PC-9 (cell line): ENCODE measurements at regions not wholly inside any gene's neighbourhood (a gene's known extent, or its start where the extent isn't known, plus 50 kb on each side); places are given as distances from the start of the nearest gene placed in this dataset.

Experiments used
- BruUV-seq: library from RNA; stranded (reverse); fragments of 400-500 nt; replicated peaks from 2 replicates; lab custom pipeline; 2021; lab: Mats Ljungman, UMichigan
- CTCF ChIA-PET: fragments of 300-600 bp; sonication (Branson Sonifier 250); formaldehyde crosslinking; loops from one replicate; lab custom pipeline; 2022; ENCODE audit warnings: antibody characterized with exemption; lab: Charles Lee
- POLR2A ChIA-PET: fragments of 300-600 bp; sonication (Branson Sonifier 250); formaldehyde crosslinking; loops from one replicate; lab custom pipeline; 2022; ENCODE audit warnings: antibody characterized with exemption; ENCODE audit not compliant: unreplicated experiment; lab: Charles Lee
- DNase-seq, 2 experiments: peaks; one replicate each; pipeline versions ENCODE4 v3.0.0 to v3.0.0-alpha.2; 2015 to 2022; ENCODE audit warnings: mixed read lengths in 1 of 2
- H2AFZ ChIP-seq: fragments of 200-600 bp; sonication (generic); 2 replicates; pipeline ENCODE4 v1.8.1; 2017; ENCODE audit warnings: antibody characterized with exemption
- H3F3A ChIP-seq: fragments of 200-600 bp; sonication (generic); 2 replicates; pipeline ENCODE4 v1.8.1; 2017; ENCODE audit warnings: antibody characterized with exemption, mild to moderate bottlenecking, low read depth; ENCODE audit not compliant: insufficient read depth
- H3K27ac ChIP-seq: fragments of 200-600 bp; sonication (generic); 2 replicates; pipeline ENCODE4 v1.6.1; 2016; ENCODE audit warnings: mixed run types
- H3K27me3 ChIP-seq: fragments of 200-600 bp; sonication (generic); 2 replicates; pipeline ENCODE4 v1.6.1; 2016; ENCODE audit warnings: low read depth, mixed run types; ENCODE audit not compliant: insufficient read depth
- H3K36me3 ChIP-seq: fragments of 200-600 bp; sonication (generic); 2 replicates; pipeline ENCODE4 v1.6.1; 2016; ENCODE audit warnings: low read depth, mixed run types
- H3K4me1 ChIP-seq: fragments of 200-600 bp; sonication (generic); replicated peaks from 2 replicates; pipeline ENCODE4 v1.6.1; 2016; ENCODE audit warnings: mixed run types; ENCODE audit not compliant: insufficient read depth
- H3K4me2 ChIP-seq: fragments of 200-600 bp; sonication (generic); 2 replicates; pipeline ENCODE4 v1.6.1; 2017; ENCODE audit warnings: mixed run types
- H3K4me3 ChIP-seq: fragments of 200-600 bp; sonication (generic); 2 replicates; pipeline ENCODE4 v1.6.1; 2016; ENCODE audit warnings: mixed run types
- H3K79me2 ChIP-seq: fragments of 200-600 bp; sonication (generic); 2 replicates; pipeline ENCODE4 v1.6.1; 2017; ENCODE audit warnings: low read depth, mixed run types
- H3K9me2 ChIP-seq: fragments of 200-600 bp; sonication (generic); 2 replicates; pipeline ENCODE4 v1.8.1; 2017; ENCODE audit warnings: mild to moderate bottlenecking; ENCODE audit not compliant: insufficient read depth
- H3K9me3 ChIP-seq: fragments of 200-600 bp; sonication (generic); 2 replicates; pipeline ENCODE4 v1.8.1; 2016; ENCODE audit warnings: low read depth; ENCODE audit not compliant: insufficient read depth
- H4K20me1 ChIP-seq: fragments of 200-600 bp; sonication (generic); 2 replicates; pipeline ENCODE4 v1.8.1; 2017; ENCODE audit not compliant: insufficient read depth
- CTCF ChIP-seq: fragments of 200-600 bp; sonication (generic); conservative IDR thresholded peaks from 2 replicates; pipeline ENCODE4 v1.6.1; 2017; ENCODE audit warnings: mixed run types, antibody characterized with exemption, mild to moderate bottlenecking, moderate library complexity
- EZH2 ChIP-seq: fragments of 200-600 bp; sonication (generic); IDR thresholded peaks from 2 replicates; pipeline ENCODE4 v1.8.0; 2017; ENCODE audit warnings: antibody characterized with exemption, low read depth
- intact Hi-C: fragments of 100-400 bp; cut with micrococcal nuclease; formaldehyde crosslinking; loops from one replicate; pipeline ENCODE4 v1.10.0; 2022; ENCODE audit not compliant: unreplicated experiment

GRCh38 chr6:21958428-21958827, 338.4 kb downstream of the PRL start:
- H4K20me1 ChIP-seq: no peaks in the 10 kb centered on the region
- H3K4me1 ChIP-seq: no peaks in the 10 kb centered on the region
- no peak for DNase-seq
- H3F3A ChIP-seq: no peaks in the 10 kb centered on the region
- no peak overlapping the region for H3K27ac ChIP-seq
- H3K9me2 ChIP-seq: no peaks in the 10 kb centered on the region
- H3K79me2 ChIP-seq: no peaks in the 10 kb centered on the region
- H3K4me3 ChIP-seq: no peak overlapping the region
- intact Hi-C loops: no loop called here
- H3K27me3 ChIP-seq: no peaks in the 10 kb centered on the region
- POLR2A ChIA-PET: interaction anchor here (0.6 to 0.7 kb wide), 2 partner anchors 22 to 237 kb away, joined by 7 to 11 read pairs; no protein-coding TSS in a partner anchor
- CTCF ChIA-PET: no interaction called here
- TF ChIP-seq EZH2: no peak
- no peak for TF ChIP-seq CTCF
- H3K36me3 ChIP-seq: no peaks in the 10 kb centered on the region
- no peaks in the 10 kb centered on the region for H3K9me3 ChIP-seq
- no peak overlapping the region for H2AFZ ChIP-seq
- no peak overlapping the region for H3K4me2 ChIP-seq
- no TSS peak for BruUV-seq

GRCh38 chr6:21961226-21961625, 335.6 kb downstream of the PRL start:
- H3K27ac ChIP-seq: no peak overlapping the region
- no TSS peak for BruUV-seq
- intact Hi-C loops: no loop called here
- no peaks in the 10 kb centered on the region for H3K79me2 ChIP-seq
- no peak for TF ChIP-seq EZH2
- no peak for TF ChIP-seq CTCF
- H3K9me2 ChIP-seq: no peaks in the 10 kb centered on the region
- no peaks in the 10 kb centered on the region for H3F3A ChIP-seq
- H3K36me3 ChIP-seq: no peaks in the 10 kb centered on the region
- no peak overlapping the region for H3K4me3 ChIP-seq
- H3K4me1 ChIP-seq: no peaks in the 10 kb centered on the region
- H3K4me2 ChIP-seq: no peak overlapping the region
- H4K20me1 ChIP-seq: no peaks in the 10 kb centered on the region
- H2AFZ ChIP-seq: no peak overlapping the region
- CTCF ChIA-PET: interaction anchor here (0.6 kb wide), 1 partner anchor 368 kb away, joined by 3 read pairs; the partner anchor contains the start of gene SOX4
- POLR2A ChIA-PET: no interaction called here
- H3K27me3 ChIP-seq: no peaks in the 10 kb centered on the region
- DNase-seq: no peak
- H3K9me3 ChIP-seq: no peaks in the 10 kb centered on the region

GRCh38 chr6:21965016-21965415, 331.8 kb downstream of the PRL start:
- no peak overlapping the region for H3K4me2 ChIP-seq
- H2AFZ ChIP-seq: no peak overlapping the region
- ChIA-PET POLR2A (no interaction called here), CTCF (no interaction called here)
- H3K9me3 ChIP-seq: no peaks in the 10 kb centered on the region
- no peaks in the 10 kb centered on the region for H3F3A ChIP-seq
- H3K9me2 ChIP-seq: no peaks in the 10 kb centered on the region
- H3K36me3 ChIP-seq: no peaks in the 10 kb centered on the region
- intact Hi-C loops: no loop called here
- H3K27ac ChIP-seq: no peak overlapping the region
- no peaks in the 10 kb centered on the region for H3K27me3 ChIP-seq
- H3K79me2 ChIP-seq: no peaks in the 10 kb centered on the region
- no peaks in the 10 kb centered on the region for H4K20me1 ChIP-seq
- no peak overlapping the region for H3K4me3 ChIP-seq
- no peak for DNase-seq
- TF ChIP-seq CTCF (no peak), EZH2 (no peak)
- H3K4me1 ChIP-seq: no peaks in the 10 kb centered on the region
- no TSS peak for BruUV-seq
